ENCODE measurements at regions not wholly inside any gene's neighbourhood (a gene's known extent, or its start where the extent isn't known, plus 50 kb on each side); places are given as distances from the start of the nearest gene placed in this dataset.

DNA sequence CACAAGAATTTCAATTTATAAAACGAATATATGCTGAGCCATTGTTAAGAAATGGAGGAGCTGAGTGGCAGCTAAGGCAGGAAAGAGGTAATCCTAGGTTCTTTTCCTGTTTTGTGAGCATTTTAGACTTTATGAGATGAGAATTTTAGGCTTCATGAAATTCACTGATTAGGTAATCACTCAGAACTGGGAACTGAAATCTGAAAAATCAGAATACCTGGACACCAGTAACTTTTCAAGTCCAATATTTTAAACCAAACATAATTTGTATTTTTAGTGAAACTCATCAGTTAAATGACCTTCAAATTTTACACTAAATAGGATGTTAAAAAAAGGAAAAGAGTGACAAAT lies 389.9 kb downstream of the HTR1B start:
- Histone ChIP-seq H3K4me3 (no peak overlapping the region), H3K9me3 (no peaks in the 10 kb centered on the region), H3K27ac (no peak overlapping the region), H3K27me3 (no peaks in the 10 kb centered on the region), H3K4me1 (ENCODE audit: insufficient read depth) (no peaks in the 10 kb centered on the region), H3K36me3 (no peaks in the 10 kb centered on the region)
- no peak for TF ChIP-seq POLR2A (IDR thresholded peaks at IDR 0.05)
- no peak for TF ChIP-seq EP300 (IDR thresholded peaks at IDR 0.05)
- TF ChIP-seq, protein P1, sequence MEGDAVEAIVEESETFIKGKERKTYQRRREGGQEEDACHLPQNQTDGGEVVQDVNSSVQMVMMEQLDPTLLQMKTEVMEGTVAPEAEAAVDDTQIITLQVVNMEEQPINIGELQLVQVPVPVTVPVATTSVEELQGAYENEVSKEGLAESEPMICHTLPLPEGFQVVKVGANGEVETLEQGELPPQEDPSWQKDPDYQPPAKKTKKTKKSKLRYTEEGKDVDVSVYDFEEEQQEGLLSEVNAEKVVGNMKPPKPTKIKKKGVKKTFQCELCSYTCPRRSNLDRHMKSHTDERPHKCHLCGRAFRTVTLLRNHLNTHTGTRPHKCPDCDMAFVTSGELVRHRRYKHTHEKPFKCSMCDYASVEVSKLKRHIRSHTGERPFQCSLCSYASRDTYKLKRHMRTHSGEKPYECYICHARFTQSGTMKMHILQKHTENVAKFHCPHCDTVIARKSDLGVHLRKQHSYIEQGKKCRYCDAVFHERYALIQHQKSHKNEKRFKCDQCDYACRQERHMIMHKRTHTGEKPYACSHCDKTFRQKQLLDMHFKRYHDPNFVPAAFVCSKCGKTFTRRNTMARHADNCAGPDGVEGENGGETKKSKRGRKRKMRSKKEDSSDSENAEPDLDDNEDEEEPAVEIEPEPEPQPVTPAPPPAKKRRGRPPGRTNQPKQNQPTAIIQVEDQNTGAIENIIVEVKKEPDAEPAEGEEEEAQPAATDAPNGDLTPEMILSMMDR (IDR thresholded peaks at IDR 0.05), result no peak
- 71 to 80% (median 72%) methylated on average over 1 of the region's 1 CpG for WGBS, 3 donors
- intact Hi-C loops (cut with DNase I), result no loop called here
- DNase-seq, result no peak

DNA sequence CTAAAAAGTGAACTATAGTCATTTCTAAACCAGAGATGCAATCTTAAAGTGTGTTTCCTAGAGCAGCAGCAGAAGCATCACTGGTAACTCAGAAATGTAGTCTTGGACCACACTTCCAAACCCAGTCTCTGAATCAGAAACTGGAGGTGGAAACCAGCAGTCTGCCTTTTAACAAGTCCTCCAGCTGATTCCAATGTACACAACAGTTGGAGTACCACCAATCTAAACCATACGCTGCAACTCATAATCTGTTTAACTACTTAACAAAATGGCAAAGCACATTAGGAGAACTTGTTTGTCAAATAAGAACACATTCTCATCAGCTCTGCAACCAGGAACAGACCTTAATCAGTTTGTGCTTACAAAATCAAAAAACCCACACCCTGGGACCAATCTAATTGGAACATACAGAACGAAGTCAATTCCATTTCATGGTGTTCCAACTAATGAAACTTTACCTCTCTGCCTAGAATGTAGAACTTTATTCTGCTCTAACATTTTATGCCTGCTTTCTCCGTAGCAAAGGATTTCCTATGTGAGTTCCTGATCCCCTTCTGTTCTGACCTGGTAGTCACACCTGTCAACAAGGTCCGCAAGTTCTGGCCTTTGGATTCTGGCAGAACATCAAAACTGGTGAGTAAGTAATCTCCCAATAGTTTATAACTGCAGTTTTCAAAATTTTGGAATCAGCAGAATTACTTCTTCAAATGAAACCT lies 390.4 kb downstream of the HTR1B start:
- 88 to 90% (median 88%) methylated on average over 4 of the region's 4 CpGs for WGBS, 3 donors
- Histone ChIP-seq H3K36me3 (no peaks in the 10 kb centered on the region), H3K27ac (no peak overlapping the region), H3K4me1 (ENCODE audit: insufficient read depth) (no peaks in the 10 kb centered on the region), H3K27me3 (no peaks in the 10 kb centered on the region), H3K9me3 (no peaks in the 10 kb centered on the region), H3K4me3 (no peak overlapping the region)
- no peak for TF ChIP-seq POLR2A (IDR thresholded peaks at IDR 0.05)
- TF ChIP-seq EP300 (IDR thresholded peaks at IDR 0.05), result no peak
- TF ChIP-seq, protein P1 (IDR thresholded peaks at IDR 0.05), result no peak
- no peak for DNase-seq
- intact Hi-C loops (cut with DNase I), result no loop called here

DNA sequence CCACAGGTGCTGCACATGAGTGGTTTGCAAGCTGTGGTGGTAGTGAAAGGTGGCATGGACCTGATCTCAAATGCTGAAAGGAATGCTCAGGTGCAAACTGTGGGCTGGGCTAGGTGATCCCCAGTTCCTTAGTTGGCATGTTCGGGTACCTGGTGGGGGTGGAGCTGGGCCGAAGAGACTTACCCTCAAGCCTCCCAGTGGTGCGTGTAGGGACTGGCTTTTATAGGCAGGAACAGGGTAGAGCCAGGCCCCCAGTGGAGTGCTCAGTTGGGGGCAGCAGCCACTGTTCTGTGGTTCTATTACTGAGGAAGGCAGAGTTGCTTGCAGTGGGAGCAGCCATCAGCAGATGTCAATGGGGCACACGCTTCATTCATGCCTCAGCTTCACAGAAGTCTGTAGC lies 399.8 kb downstream of the HTR1B start:
- H3K27me3 ChIP-seq, result no peaks in the 10 kb centered on the region
- H3K4me3 ChIP-seq, result no peak overlapping the region
- H3K9me3 ChIP-seq, result no peaks in the 10 kb centered on the region
- no peak overlapping the region for H3K27ac ChIP-seq
- no peaks in the 10 kb centered on the region for H3K4me1 ChIP-seq (ENCODE audit: insufficient read depth)
- no peak for DNase-seq
- H3K36me3 ChIP-seq, result no peaks in the 10 kb centered on the region
- 93 to 97% (median 93%) methylated on average over 4 of the region's 4 CpGs for WGBS, 3 donors
- TF ChIP-seq POLR2A (IDR thresholded peaks at IDR 0.05) (no peak), EP300 (IDR thresholded peaks at IDR 0.05) (no peak)
- TF ChIP-seq, protein P1 (IDR thresholded peaks at IDR 0.05), result no peak
- intact Hi-C loops (cut with DNase I), result no loop called here

DNA sequence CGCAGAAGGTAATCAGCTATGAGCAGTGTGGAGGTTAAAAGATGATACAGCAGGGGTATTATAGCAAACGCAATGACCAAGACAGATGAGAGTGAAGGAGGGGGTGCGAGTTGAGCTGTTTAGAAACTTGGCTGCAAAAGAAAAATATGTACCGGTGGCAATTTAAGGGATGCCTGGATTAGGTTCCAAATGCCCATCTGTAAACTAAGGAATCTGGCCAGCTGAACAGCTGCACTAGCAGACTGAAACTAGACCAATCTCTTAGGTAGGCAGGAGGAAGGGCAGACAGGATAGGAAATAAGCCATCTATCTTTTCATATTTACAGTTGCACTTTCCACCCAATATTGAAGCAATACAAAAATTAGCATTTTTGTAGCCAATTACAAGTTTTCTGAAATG lies 407.6 kb downstream of the HTR1B start:
- intact Hi-C loops (cut with DNase I), result no loop called here
- Histone ChIP-seq H3K4me1 (ENCODE audit: insufficient read depth) (no peaks in the 10 kb centered on the region), H3K9me3 (no peaks in the 10 kb centered on the region), H3K4me3 (no peak overlapping the region), H3K36me3 (no peaks in the 10 kb centered on the region), H3K27ac (no peak overlapping the region), H3K27me3 (no peaks in the 10 kb centered on the region)
- 54 to 74% (median 56%) methylated on average over 4 of the region's 4 CpGs for WGBS, 3 donors
- no peak for TF ChIP-seq EP300 (IDR thresholded peaks at IDR 0.05)
- TF ChIP-seq, protein P1 (IDR thresholded peaks at IDR 0.05), result no peak
- no peak for TF ChIP-seq POLR2A (IDR thresholded peaks at IDR 0.05)
- DNase-seq, result no peak
